ENCODE measurements at regions not wholly inside any gene's neighbourhood (a gene's known extent, or its start where the extent isn't known, plus 50 kb on each side); places are given as distances from the start of the nearest gene placed in this dataset.

DNA sequence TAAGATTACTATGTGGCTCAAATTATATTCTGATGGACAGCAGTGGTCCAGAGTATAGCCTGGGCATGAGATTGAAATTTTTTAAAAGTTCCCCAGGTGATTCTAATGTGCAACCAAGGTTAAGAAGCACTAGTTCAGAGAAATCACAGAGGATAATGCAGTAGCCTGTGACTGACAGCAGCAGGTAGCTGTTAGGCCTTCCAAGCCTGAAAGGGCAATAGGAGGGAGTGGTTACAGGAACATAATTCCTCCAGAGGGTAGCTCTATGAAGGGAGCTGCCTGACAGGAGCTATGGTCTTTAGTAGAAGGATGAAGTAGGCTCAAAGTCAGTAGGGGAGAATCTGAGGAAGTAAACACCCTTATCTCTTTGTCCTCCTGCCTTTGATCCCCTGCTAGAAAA, 342.9 kb upstream of the PPP2R3A start:
- TF ChIP-seq, protein P1, sequence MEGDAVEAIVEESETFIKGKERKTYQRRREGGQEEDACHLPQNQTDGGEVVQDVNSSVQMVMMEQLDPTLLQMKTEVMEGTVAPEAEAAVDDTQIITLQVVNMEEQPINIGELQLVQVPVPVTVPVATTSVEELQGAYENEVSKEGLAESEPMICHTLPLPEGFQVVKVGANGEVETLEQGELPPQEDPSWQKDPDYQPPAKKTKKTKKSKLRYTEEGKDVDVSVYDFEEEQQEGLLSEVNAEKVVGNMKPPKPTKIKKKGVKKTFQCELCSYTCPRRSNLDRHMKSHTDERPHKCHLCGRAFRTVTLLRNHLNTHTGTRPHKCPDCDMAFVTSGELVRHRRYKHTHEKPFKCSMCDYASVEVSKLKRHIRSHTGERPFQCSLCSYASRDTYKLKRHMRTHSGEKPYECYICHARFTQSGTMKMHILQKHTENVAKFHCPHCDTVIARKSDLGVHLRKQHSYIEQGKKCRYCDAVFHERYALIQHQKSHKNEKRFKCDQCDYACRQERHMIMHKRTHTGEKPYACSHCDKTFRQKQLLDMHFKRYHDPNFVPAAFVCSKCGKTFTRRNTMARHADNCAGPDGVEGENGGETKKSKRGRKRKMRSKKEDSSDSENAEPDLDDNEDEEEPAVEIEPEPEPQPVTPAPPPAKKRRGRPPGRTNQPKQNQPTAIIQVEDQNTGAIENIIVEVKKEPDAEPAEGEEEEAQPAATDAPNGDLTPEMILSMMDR (IDR thresholded peaks at IDR 0.05) = no peak
- TF ChIP-seq POLR2AphosphoS5 (IDR thresholded peaks at IDR 0.05) = no peak
